ENCODE measurements at regions not wholly inside any gene's neighbourhood (a gene's known extent, or its start where the extent isn't known, plus 50 kb on each side); places are given as distances from the start of the nearest gene placed in this dataset.

DNA sequence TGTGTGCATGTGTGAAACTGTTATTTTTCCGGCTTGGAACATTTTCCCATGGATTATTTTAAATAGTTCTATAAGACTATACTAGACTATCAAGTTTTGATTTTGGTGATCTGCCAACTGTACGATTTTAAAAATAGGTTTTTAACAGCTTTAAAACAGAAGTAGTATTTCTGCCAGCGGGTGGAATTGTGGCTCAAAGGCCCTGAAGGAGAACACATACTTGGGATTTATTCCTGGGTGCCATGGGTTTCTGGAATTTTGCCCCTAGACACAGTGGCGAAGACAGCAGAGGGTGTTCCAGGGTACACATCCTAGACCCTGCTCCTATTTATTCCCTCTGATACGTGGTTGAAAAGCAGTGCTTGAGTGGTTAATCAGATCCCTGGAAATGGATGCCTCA, 81.7 kb upstream of the IPO9 start:
- Histone ChIP-seq H2AFZ (ENCODE audit: low read depth, low read length) (no peak overlapping the region), H3K36me3 (replicated peaks; ENCODE audit: low read depth, low read length) (no peaks in the 10 kb centered on the region), H4K20me1 (ENCODE audit: insufficient read depth, low read length) (no peaks in the 10 kb centered on the region), H3K27ac (ENCODE audit: low read length) (no peak overlapping the region), H3K4me1 (ENCODE audit: low read length) (no peaks in the 10 kb centered on the region), H3K4me2 (ENCODE audit: low read length) (no peak overlapping the region), H3K27me3 (ENCODE audit: low read depth, low read length) (peaks cover 56% of the 10 kb centered on the region), H3K4me3 (ENCODE audit: low read length) (no peak overlapping the region), H3K79me2 (ENCODE audit: low read length) (no peaks in the 10 kb centered on the region), H3K9ac (ENCODE audit: low read length) (no peak overlapping the region), H3K9me3 (ENCODE audit: insufficient read depth, low read length) (no peaks in the 10 kb centered on the region)
- no peak for TF ChIP-seq EZH2phosphoT487 (IDR thresholded peaks at IDR 0.05; ENCODE audit: low read depth)
- TF ChIP-seq, protein P1, sequence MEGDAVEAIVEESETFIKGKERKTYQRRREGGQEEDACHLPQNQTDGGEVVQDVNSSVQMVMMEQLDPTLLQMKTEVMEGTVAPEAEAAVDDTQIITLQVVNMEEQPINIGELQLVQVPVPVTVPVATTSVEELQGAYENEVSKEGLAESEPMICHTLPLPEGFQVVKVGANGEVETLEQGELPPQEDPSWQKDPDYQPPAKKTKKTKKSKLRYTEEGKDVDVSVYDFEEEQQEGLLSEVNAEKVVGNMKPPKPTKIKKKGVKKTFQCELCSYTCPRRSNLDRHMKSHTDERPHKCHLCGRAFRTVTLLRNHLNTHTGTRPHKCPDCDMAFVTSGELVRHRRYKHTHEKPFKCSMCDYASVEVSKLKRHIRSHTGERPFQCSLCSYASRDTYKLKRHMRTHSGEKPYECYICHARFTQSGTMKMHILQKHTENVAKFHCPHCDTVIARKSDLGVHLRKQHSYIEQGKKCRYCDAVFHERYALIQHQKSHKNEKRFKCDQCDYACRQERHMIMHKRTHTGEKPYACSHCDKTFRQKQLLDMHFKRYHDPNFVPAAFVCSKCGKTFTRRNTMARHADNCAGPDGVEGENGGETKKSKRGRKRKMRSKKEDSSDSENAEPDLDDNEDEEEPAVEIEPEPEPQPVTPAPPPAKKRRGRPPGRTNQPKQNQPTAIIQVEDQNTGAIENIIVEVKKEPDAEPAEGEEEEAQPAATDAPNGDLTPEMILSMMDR (IDR thresholded peaks at IDR 0.05; ENCODE audit: low read depth, low read length), result no peak

DNA sequence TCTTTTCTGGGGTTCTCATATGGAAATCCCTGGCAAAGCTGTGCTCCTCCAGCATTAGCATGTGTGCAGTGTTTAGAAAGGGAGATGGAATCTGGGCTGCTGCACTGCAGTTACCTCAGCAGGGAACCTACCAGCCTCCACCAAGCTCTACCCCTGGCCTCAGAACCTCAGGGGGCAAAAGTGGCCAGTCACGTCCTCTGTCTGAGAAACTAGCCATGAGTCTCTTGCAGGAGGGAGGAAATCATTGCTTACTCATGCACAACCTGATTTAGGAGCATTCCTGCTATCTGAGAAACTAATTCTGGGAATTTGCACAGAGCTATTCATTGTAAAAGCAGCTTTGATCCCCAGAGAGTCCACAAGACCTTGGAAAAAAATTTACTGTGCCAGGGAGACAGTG, 80.6 kb upstream of the IPO9 start:
- H3K9me3 ChIP-seq (ENCODE audit: insufficient read depth, low read length), result no peaks in the 10 kb centered on the region
- H3K4me1 ChIP-seq (ENCODE audit: low read length), result no peaks in the 10 kb centered on the region
- TF ChIP-seq, protein P1 (IDR thresholded peaks at IDR 0.05; ENCODE audit: low read depth, low read length), result no peak
- no peak for TF ChIP-seq EZH2phosphoT487 (IDR thresholded peaks at IDR 0.05; ENCODE audit: low read depth)
- H4K20me1 ChIP-seq (ENCODE audit: insufficient read depth, low read length), result no peaks in the 10 kb centered on the region
- H3K27me3 ChIP-seq (ENCODE audit: low read depth, low read length), result peaks cover 56% of the 10 kb centered on the region
- H3K36me3 ChIP-seq (replicated peaks; ENCODE audit: low read depth, low read length), result no peaks in the 10 kb centered on the region
- no peak overlapping the region for H3K9ac ChIP-seq (ENCODE audit: low read length)
- H2AFZ ChIP-seq (ENCODE audit: low read depth, low read length), result no peak overlapping the region
- H3K27ac ChIP-seq (ENCODE audit: low read length), result no peak overlapping the region
- no peaks in the 10 kb centered on the region for H3K79me2 ChIP-seq (ENCODE audit: low read length)
- no peak overlapping the region for H3K4me3 ChIP-seq (ENCODE audit: low read length)
- H3K4me2 ChIP-seq (ENCODE audit: low read length), result no peak overlapping the region

DNA sequence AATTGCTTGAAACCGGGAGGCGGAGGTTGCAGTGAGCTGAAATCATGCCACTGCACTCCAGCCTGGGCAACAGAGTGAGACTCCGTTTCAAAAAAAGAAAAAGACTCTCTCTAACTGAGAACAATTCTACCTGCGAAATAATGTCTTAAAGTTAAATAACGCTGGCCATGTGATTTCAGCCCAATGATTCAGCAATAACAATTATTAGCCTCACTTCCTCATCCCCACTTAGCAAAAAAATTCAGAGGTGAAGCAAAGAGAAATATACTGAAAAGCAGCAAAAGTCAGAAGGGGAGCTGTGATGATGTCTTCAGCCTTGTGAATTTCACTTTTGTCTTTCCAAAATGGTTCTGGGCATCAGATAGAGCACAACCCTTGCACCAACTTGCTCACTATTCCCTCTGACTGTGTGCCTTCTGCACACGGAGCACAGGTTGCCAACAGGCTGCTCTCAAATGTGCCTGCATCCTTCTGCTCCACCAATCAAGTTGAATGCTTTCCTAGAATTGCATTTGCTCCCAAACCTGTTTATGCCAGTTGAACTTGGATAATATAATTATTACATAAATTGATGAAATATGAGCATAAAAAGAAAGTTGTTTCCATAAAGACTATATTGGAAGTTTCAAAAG, 79.8 kb upstream of the IPO9 start:
- H3K4me2 ChIP-seq (ENCODE audit: low read length), result no peak overlapping the region
- no peak overlapping the region for H3K9ac ChIP-seq (ENCODE audit: low read length)

DNA sequence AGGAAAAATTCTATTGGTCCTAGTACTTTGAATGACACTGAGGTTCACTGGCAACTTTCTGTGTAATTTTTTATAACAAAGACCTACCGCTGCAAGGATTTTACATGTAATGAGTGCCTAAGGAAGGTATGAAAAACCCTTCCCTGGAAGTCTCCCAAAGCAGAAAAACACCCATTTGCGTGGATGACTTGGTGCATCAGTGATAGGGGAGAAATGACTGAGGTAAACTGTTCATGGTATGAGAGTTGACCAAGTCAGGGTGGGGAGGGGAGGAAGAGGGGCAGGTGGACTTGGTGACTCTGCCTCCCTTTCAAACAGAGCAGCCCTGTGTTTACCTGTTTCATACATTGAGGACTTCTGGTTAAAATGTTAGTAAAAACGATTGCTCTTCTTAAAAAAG, 78.8 kb upstream of the IPO9 start:
- no peaks in the 10 kb centered on the region for H3K4me1 ChIP-seq (ENCODE audit: low read length)
- H3K9me3 ChIP-seq (ENCODE audit: insufficient read depth, low read length), result no peaks in the 10 kb centered on the region
- H3K27me3 ChIP-seq (ENCODE audit: low read depth, low read length), result peaks cover 60% of the 10 kb centered on the region
- no peak overlapping the region for H3K4me2 ChIP-seq (ENCODE audit: low read length)
- no peak overlapping the region for H3K27ac ChIP-seq (ENCODE audit: low read length)
- H2AFZ ChIP-seq (ENCODE audit: low read depth, low read length), result no peak overlapping the region
- no peak for TF ChIP-seq EZH2phosphoT487 (IDR thresholded peaks at IDR 0.05; ENCODE audit: low read depth)
- TF ChIP-seq, protein P1 (IDR thresholded peaks at IDR 0.05; ENCODE audit: low read depth, low read length), result no peak
- H3K9ac ChIP-seq (ENCODE audit: low read length), result no peak overlapping the region
- no peaks in the 10 kb centered on the region for H4K20me1 ChIP-seq (ENCODE audit: insufficient read depth, low read length)
- no peaks in the 10 kb centered on the region for H3K36me3 ChIP-seq (replicated peaks; ENCODE audit: low read depth, low read length)
- no peaks in the 10 kb centered on the region for H3K79me2 ChIP-seq (ENCODE audit: low read length)
- no peak overlapping the region for H3K4me3 ChIP-seq (ENCODE audit: low read length)

More for the DNA sequence above, 79.8 kb upstream of the IPO9 start:
- Histone ChIP-seq H3K4me3 (ENCODE audit: low read length) (no peak overlapping the region), H3K4me1 (ENCODE audit: low read length) (no peaks in the 10 kb centered on the region), H4K20me1 (ENCODE audit: insufficient read depth, low read length) (no peaks in the 10 kb centered on the region), H3K36me3 (replicated peaks; ENCODE audit: low read depth, low read length) (no peaks in the 10 kb centered on the region), H2AFZ (ENCODE audit: low read depth, low read length) (no peak overlapping the region), H3K79me2 (ENCODE audit: low read length) (no peaks in the 10 kb centered on the region), H3K27ac (ENCODE audit: low read length) (no peak overlapping the region), H3K27me3 (ENCODE audit: low read depth, low read length) (peaks cover 61% of the 10 kb centered on the region), H3K9me3 (ENCODE audit: insufficient read depth, low read length) (no peaks in the 10 kb centered on the region)
- TF ChIP-seq EZH2phosphoT487 (IDR thresholded peaks at IDR 0.05; ENCODE audit: low read depth), result no peak
- TF ChIP-seq, protein P1 (IDR thresholded peaks at IDR 0.05; ENCODE audit: low read depth, low read length), result no peak

Measured in OCI-LY3 (cell line).